ENCODE measurements at regions not wholly inside any gene's neighbourhood (a gene's known extent, or its start where the extent isn't known, plus 50 kb on each side); places are given as distances from the start of the nearest gene placed in this dataset.

DNA sequence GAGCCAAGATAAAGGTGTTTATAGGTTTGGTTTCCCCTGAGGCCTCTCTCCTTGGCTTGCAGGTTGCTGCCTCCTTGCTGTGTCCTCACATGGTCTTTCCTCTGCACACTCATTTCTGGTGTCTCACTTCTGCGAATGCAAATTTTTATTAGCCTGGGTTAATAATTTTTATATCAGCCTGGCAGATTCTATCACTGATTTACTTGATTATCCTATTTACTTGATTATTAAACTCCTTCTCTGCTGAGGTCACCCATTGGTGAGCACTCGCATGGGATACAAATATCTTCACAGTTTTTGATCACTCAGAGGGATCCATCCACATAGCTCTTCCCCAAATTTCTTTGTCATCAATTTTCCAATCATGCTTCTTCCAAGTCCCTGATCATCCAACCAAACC is 90.9 kb upstream of the IGLL5 start:
- no peak for TF ChIP-seq POLR2A (IDR thresholded peaks at IDR 0.05)
- TF ChIP-seq, protein P1, sequence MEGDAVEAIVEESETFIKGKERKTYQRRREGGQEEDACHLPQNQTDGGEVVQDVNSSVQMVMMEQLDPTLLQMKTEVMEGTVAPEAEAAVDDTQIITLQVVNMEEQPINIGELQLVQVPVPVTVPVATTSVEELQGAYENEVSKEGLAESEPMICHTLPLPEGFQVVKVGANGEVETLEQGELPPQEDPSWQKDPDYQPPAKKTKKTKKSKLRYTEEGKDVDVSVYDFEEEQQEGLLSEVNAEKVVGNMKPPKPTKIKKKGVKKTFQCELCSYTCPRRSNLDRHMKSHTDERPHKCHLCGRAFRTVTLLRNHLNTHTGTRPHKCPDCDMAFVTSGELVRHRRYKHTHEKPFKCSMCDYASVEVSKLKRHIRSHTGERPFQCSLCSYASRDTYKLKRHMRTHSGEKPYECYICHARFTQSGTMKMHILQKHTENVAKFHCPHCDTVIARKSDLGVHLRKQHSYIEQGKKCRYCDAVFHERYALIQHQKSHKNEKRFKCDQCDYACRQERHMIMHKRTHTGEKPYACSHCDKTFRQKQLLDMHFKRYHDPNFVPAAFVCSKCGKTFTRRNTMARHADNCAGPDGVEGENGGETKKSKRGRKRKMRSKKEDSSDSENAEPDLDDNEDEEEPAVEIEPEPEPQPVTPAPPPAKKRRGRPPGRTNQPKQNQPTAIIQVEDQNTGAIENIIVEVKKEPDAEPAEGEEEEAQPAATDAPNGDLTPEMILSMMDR (IDR thresholded peaks at IDR 0.05), result no peak
- no peak for TF ChIP-seq POLR2AphosphoS5 (IDR thresholded peaks at IDR 0.05; ENCODE audit: insufficient read depth in 1 of 2, low read depth in 1 of 2)
